ENCODE measurements at regions not wholly inside any gene's neighbourhood (a gene's known extent, or its start where the extent isn't known, plus 50 kb on each side); places are given as distances from the start of the nearest gene placed in this dataset.

DNA sequence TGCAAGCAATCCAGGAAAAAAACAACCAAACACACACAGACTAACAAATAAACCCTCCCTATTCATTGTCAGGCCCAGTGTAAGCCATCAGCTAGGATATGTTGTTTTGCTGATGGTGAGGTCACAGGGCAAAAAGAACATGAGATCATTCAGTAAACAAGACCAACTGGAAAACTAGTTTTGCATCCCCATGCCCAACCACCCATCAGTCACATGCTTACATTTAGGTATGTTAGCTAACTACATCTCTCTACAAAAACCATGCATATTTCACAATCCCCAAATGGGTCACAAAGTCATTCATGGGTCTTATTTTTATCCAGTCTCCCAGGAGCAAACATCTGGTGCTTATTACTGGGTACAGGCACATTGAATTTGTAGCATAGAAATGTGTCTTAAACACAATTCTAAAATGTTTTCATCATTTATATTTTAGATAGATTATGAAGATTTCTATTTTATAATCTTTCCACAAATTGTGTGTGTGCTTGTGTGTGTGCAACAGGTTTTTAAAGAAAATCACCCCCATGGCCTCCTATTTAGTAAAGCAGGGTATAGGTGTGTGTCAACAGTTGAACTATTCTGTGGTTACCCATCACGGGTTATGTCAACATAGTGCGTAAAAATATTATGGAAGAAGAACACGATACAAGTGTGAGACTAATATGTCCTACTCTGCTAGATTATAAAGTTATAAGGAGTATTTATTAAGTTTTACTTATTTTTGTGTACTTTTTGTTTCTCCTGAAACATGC lies 103.8 kb upstream of the AKR1E2 start:
- Histone ChIP-seq H3K9me3 (ENCODE audit: control insufficient read depth, insufficient read depth, low read depth, low read length) (peaks cover 52% of the 10 kb centered on the region), H3K4me3 (ENCODE audit: low read depth in 2 of 2, low read length in 2 of 2) (no peak overlapping the region), H3K4me1 (ENCODE audit: control insufficient read depth, insufficient read depth, low read length) (no peaks in the 10 kb centered on the region), H3K27ac (ENCODE audit: low read length) (peak overlapping the region; percentile 39; the same call in 1 of the 2 replicates), H3K36me3 (ENCODE audit: control insufficient read depth, insufficient read depth, low read length) (no peaks in the 10 kb centered on the region; the same call in 1 of the 2 replicates), H3K27me3 (ENCODE audit: control insufficient read depth, insufficient read depth, low read length) (no peaks in the 10 kb centered on the region)
- in situ Hi-C loops (cut with HindIII; ENCODE audit: low pct_unique_long_range_greater_than_20kb, low sequenced_read_pairs) (no loop called here), intact Hi-C loops (cut with micrococcal nuclease; ENCODE audit: unreplicated experiment) (no loop called here)
- TF ChIP-seq TCF7L2 (IDR thresholded peaks at IDR 0.05; ENCODE audit: low read depth, low read length): no peak
- TF ChIP-seq, protein P1, sequence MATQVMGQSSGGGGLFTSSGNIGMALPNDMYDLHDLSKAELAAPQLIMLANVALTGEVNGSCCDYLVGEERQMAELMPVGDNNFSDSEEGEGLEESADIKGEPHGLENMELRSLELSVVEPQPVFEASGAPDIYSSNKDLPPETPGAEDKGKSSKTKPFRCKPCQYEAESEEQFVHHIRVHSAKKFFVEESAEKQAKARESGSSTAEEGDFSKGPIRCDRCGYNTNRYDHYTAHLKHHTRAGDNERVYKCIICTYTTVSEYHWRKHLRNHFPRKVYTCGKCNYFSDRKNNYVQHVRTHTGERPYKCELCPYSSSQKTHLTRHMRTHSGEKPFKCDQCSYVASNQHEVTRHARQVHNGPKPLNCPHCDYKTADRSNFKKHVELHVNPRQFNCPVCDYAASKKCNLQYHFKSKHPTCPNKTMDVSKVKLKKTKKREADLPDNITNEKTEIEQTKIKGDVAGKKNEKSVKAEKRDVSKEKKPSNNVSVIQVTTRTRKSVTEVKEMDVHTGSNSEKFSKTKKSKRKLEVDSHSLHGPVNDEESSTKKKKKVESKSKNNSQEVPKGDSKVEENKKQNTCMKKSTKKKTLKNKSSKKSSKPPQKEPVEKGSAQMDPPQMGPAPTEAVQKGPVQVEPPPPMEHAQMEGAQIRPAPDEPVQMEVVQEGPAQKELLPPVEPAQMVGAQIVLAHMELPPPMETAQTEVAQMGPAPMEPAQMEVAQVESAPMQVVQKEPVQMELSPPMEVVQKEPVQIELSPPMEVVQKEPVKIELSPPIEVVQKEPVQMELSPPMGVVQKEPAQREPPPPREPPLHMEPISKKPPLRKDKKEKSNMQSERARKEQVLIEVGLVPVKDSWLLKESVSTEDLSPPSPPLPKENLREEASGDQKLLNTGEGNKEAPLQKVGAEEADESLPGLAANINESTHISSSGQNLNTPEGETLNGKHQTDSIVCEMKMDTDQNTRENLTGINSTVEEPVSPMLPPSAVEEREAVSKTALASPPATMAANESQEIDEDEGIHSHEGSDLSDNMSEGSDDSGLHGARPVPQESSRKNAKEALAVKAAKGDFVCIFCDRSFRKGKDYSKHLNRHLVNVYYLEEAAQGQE (IDR thresholded peaks at IDR 0.05; ENCODE audit: insufficient read depth in 1 of 2, low read depth in 2 of 2, low read length in 1 of 2): no peak
- ATAC-seq: no peak
- ChIA-PET POLR2A (no interaction called here), CTCF (no interaction called here)
- DNase-seq (ENCODE audit: low read depth, low spot score): no peak
- BruUV-seq (replicated peaks): no TSS peak

DNA sequence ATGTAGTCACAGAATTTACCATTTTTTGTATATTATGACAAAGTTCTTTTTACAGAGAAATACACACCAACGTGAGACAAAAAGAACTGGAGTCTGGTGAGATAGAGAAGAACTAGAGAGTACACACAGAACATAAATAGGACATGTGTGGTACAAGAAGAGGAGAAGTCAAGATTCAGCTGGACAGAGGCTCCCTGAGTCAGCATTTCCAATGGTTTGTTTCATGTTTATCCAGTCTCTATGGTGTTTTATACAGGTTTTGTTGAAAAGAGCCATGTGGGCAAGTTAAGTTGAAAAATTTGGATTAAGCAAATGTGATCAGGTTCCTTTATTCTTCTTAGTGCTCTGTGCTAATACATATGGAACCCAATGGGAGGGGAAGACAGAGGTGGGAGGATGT lies 105.5 kb upstream of the AKR1E2 start:
- intact Hi-C loops (cut with micrococcal nuclease; ENCODE audit: unreplicated experiment): no loop called here

More for the DNA sequence above, 105.5 kb upstream of the AKR1E2 start:
- ChIA-PET POLR2A (no interaction called here), CTCF (no interaction called here)
- in situ Hi-C loops (cut with HindIII; ENCODE audit: low pct_unique_long_range_greater_than_20kb, low sequenced_read_pairs): no loop called here
- DNase-seq (ENCODE audit: low read depth, low spot score): no peak
- no TSS peak for BruUV-seq (replicated peaks)
- Histone ChIP-seq H3K27me3 (ENCODE audit: control insufficient read depth, insufficient read depth, low read length) (no peaks in the 10 kb centered on the region), H3K4me3 (ENCODE audit: low read depth in 2 of 2, low read length in 2 of 2) (no peak overlapping the region), H3K27ac (ENCODE audit: low read length) (peak overlapping the region; percentile 44; the same call in 1 of the 2 replicates), H3K36me3 (ENCODE audit: control insufficient read depth, insufficient read depth, low read length) (no peaks in the 10 kb centered on the region; the same call in 1 of the 2 replicates), H3K4me1 (ENCODE audit: control insufficient read depth, insufficient read depth, low read length) (no peaks in the 10 kb centered on the region), H3K9me3 (ENCODE audit: control insufficient read depth, insufficient read depth, low read depth, low read length) (peaks cover 48% of the 10 kb centered on the region)
- no peak for TF ChIP-seq SIN3A (IDR thresholded peaks at IDR 0.05; ENCODE audit: borderline replicate concordance, insufficient read depth, low read depth, low read length)
- TF ChIP-seq, protein P1 (IDR thresholded peaks at IDR 0.05; ENCODE audit: insufficient read depth in 1 of 2, low read depth in 2 of 2, low read length in 1 of 2): no peak
- TF ChIP-seq, protein P2, sequence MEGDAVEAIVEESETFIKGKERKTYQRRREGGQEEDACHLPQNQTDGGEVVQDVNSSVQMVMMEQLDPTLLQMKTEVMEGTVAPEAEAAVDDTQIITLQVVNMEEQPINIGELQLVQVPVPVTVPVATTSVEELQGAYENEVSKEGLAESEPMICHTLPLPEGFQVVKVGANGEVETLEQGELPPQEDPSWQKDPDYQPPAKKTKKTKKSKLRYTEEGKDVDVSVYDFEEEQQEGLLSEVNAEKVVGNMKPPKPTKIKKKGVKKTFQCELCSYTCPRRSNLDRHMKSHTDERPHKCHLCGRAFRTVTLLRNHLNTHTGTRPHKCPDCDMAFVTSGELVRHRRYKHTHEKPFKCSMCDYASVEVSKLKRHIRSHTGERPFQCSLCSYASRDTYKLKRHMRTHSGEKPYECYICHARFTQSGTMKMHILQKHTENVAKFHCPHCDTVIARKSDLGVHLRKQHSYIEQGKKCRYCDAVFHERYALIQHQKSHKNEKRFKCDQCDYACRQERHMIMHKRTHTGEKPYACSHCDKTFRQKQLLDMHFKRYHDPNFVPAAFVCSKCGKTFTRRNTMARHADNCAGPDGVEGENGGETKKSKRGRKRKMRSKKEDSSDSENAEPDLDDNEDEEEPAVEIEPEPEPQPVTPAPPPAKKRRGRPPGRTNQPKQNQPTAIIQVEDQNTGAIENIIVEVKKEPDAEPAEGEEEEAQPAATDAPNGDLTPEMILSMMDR (IDR thresholded peaks at IDR 0.05): no peak
- no peak for TF ChIP-seq POLR2AphosphoS5 (IDR thresholded peaks at IDR 0.05; ENCODE audit: low read depth, low read length)
- TF ChIP-seq TCF7L2 (IDR thresholded peaks at IDR 0.05; ENCODE audit: low read depth, low read length): no peak
- no peak for ATAC-seq

Data from Panc1 (cell line).